HEK293 (cell line): ENCODE measurements at regions not wholly inside any gene's neighbourhood (a gene's known extent, or its start where the extent isn't known, plus 50 kb on each side); places are given as distances from the start of the nearest gene placed in this dataset.

Experiments
- CTCF ChIA-PET: fragments of 350-600 bp; formaldehyde crosslinking; extraction: SDS; loops from one replicate; lab custom pipeline; 2021; ENCODE audit warnings: antibody characterized with exemption; lab: Yijun Ruan, JAX
- POLR2A ChIA-PET: fragments of 300-600 bp; formaldehyde crosslinking; extraction: SDS; loops from one replicate; lab custom pipeline; 2020; ENCODE audit warnings: antibody characterized with exemption, inconsistent platforms; lab: Yijun Ruan, JAX
- H3K27ac ChIP-seq: fragments of 200-500 bp; sonication (Bioruptor generic); 2 replicates; pipeline ENCODE4 v1.5.1; 2014; ENCODE audit warnings: low read depth, low read length, control low read depth, inconsistent platforms; ENCODE audit errors: extremely low read depth
- H3K36me3 ChIP-seq, 2 experiments: fragments of 200-500 bp in 1 of 2; sonication (Bioruptor generic) in 1 of 2; 1 replicate in 1 of 2; 2 replicates in 1 of 2; pipeline ENCODE4 v1.5.1; 2014 to 2017; ENCODE audit warnings: inconsistent platforms in 2 of 2, low read length in 2 of 2; ENCODE audit not compliant: control insufficient read depth in 2 of 2, insufficient read depth in 1 of 2
- H3K4me1 ChIP-seq: fragments of 200-500 bp; sonication (Bioruptor generic); 2 replicates; pipeline ENCODE4 v1.5.1; 2014; ENCODE audit warnings: mild to moderate bottlenecking, low read length, inconsistent platforms; ENCODE audit not compliant: control insufficient read depth, insufficient read depth
- H3K4me3 ChIP-seq: 2 replicates; pipeline ENCODE4 v1.5.1; 2011; ENCODE audit warnings: low read depth, mild to moderate bottlenecking, control low read depth, low read length, moderate library complexity
- H3K9me3 ChIP-seq: fragments of 200-500 bp; sonication (Bioruptor generic); 2 replicates; pipeline ENCODE4 v1.5.1; 2014; ENCODE audit warnings: low read depth, low read length, inconsistent platforms; ENCODE audit not compliant: control insufficient read depth, insufficient read depth
- GLI4 ChIP-seq: fragments of 450-650 bp; formaldehyde crosslinking; IDR thresholded peaks from 2 replicates; pipeline ENCODE4 v1.5.1; 2016; ENCODE audit warnings: missing biosample characterization, missing genetic modification characterization
- GLIS2 ChIP-seq: fragments of 450-650 bp; formaldehyde crosslinking; IDR thresholded peaks from 2 replicates; pipeline ENCODE4 v1.5.1; 2016; ENCODE audit warnings: missing biosample characterization, missing genetic modification characterization
- HOXC10 ChIP-seq: sonication (generic); formaldehyde crosslinking; IDR thresholded peaks from 2 replicates; pipeline ENCODE4 v1.8.1; 2023; ENCODE audit warnings: mild to moderate bottlenecking, missing genetic modification reagents
- MZF1 ChIP-seq: fragments of 450-650 bp; formaldehyde crosslinking; IDR thresholded peaks from 2 replicates; pipeline ENCODE4 v1.5.1; 2017; ENCODE audit warnings: missing biosample characterization, missing genetic modification characterization, borderline replicate concordance
- ZBTB21 ChIP-seq: fragments of 450-650 bp; formaldehyde crosslinking; IDR thresholded peaks from 2 replicates; pipeline ENCODE4 v1.5.1; 2017; ENCODE audit warnings: missing biosample characterization, missing genetic modification characterization
- ZFP37 ChIP-seq: fragments of 450-650 bp; formaldehyde crosslinking; IDR thresholded peaks from 2 replicates; pipeline ENCODE4 v1.5.1; 2016; ENCODE audit warnings: missing biosample characterization, missing genetic modification characterization
- ZFP41 ChIP-seq: fragments of 450-650 bp; formaldehyde crosslinking; IDR thresholded peaks from 2 replicates; pipeline ENCODE4 v1.5.1; 2016; ENCODE audit warnings: missing biosample characterization, missing genetic modification characterization, borderline replicate concordance
- ZNF202 ChIP-seq: fragments of 450-650 bp; formaldehyde crosslinking; IDR thresholded peaks from 2 replicates; pipeline ENCODE4 v1.5.1; 2016; ENCODE audit warnings: missing biosample characterization, missing genetic modification characterization, borderline replicate concordance
- ZNF211 ChIP-seq: fragments of 450-650 bp; formaldehyde crosslinking; IDR thresholded peaks from 2 replicates; pipeline ENCODE4 v1.5.1; 2016; ENCODE audit warnings: low read depth, missing biosample characterization, missing genetic modification characterization
- ZNF248 ChIP-seq: fragments of 450-650 bp; formaldehyde crosslinking; IDR thresholded peaks from 2 replicates; pipeline ENCODE4 v1.5.1; 2017; ENCODE audit warnings: missing biosample characterization, missing genetic modification characterization
- ZNF354C ChIP-seq: fragments of 450-650 bp; formaldehyde crosslinking; IDR thresholded peaks from 2 replicates; pipeline ENCODE4 v1.5.1; 2016; ENCODE audit warnings: missing biosample characterization, missing genetic modification characterization, low read depth, borderline replicate concordance
- ZNF366 ChIP-seq: fragments of 450-650 bp; formaldehyde crosslinking; conservative IDR thresholded peaks from 2 replicates; pipeline ENCODE4 v1.5.1; 2016; ENCODE audit warnings: missing biosample characterization, missing genetic modification characterization
- ZNF394 ChIP-seq: fragments of 450-650 bp; formaldehyde crosslinking; IDR thresholded peaks from 2 replicates; pipeline ENCODE4 v1.5.1; 2016; ENCODE audit warnings: missing biosample characterization, missing genetic modification characterization, mild to moderate bottlenecking, moderate library complexity, borderline replicate concordance
- ZNF48 ChIP-seq: fragments of 450-650 bp; formaldehyde crosslinking; IDR thresholded peaks from 2 replicates; pipeline ENCODE4 v1.5.1; 2016; ENCODE audit warnings: missing biosample characterization, missing genetic modification characterization
- ZNF514 ChIP-seq: fragments of 450-650 bp; formaldehyde crosslinking; IDR thresholded peaks from 2 replicates; pipeline ENCODE4 v1.5.1; 2016; ENCODE audit warnings: missing biosample characterization, missing genetic modification characterization
- ZNF521 ChIP-seq: fragments of 450-650 bp; formaldehyde crosslinking; IDR thresholded peaks from 2 replicates; pipeline ENCODE4 v1.5.1; 2017; ENCODE audit warnings: missing biosample characterization, mild to moderate bottlenecking, missing genetic modification characterization
- ZNF530 ChIP-seq: fragments of 450-650 bp; formaldehyde crosslinking; IDR thresholded peaks from 2 replicates; pipeline ENCODE4 v1.5.1; 2016; ENCODE audit warnings: low read depth, missing biosample characterization, missing genetic modification characterization
- ZNF623 ChIP-seq: fragments of 450-650 bp; formaldehyde crosslinking; IDR thresholded peaks from 2 replicates; pipeline ENCODE4 v1.5.1; 2016; ENCODE audit warnings: missing biosample characterization, missing genetic modification characterization
- ZNF624 ChIP-seq: fragments of 450-650 bp; formaldehyde crosslinking; IDR thresholded peaks from 2 replicates; pipeline ENCODE4 v1.5.1; 2017; ENCODE audit warnings: missing biosample characterization, missing genetic modification characterization
- ZNF670 ChIP-seq: fragments of 450-650 bp; formaldehyde crosslinking; IDR thresholded peaks from 2 replicates; pipeline ENCODE4 v1.5.1; 2016; ENCODE audit warnings: missing biosample characterization, missing genetic modification characterization, low read depth
- ZNF76 ChIP-seq: fragments of 450-650 bp; formaldehyde crosslinking; IDR thresholded peaks from 2 replicates; pipeline ENCODE4; 2016; ENCODE audit warnings: low read depth, missing biosample characterization, missing genetic modification characterization, borderline replicate concordance
- ZNF830 ChIP-seq: fragments of 450-650 bp; IDR thresholded peaks from 2 replicates; pipeline ENCODE4 v1.5.0; 2018; ENCODE audit warnings: missing biosample characterization, missing genetic modification characterization, low read depth, mild to moderate bottlenecking, moderate library complexity
- ZNF837 ChIP-seq: fragments of 450-650 bp; formaldehyde crosslinking; IDR thresholded peaks from 2 replicates; pipeline ENCODE4 v1.5.1; 2016; ENCODE audit warnings: missing biosample characterization, missing genetic modification characterization
- TF ChIP-seq, protein P1 (sequence below): fragments of 450-650 bp; formaldehyde crosslinking; IDR thresholded peaks from 2 replicates; pipeline ENCODE4 v1.5.1; 2016; ENCODE audit warnings: missing biosample characterization, missing genetic modification characterization

DNA sequence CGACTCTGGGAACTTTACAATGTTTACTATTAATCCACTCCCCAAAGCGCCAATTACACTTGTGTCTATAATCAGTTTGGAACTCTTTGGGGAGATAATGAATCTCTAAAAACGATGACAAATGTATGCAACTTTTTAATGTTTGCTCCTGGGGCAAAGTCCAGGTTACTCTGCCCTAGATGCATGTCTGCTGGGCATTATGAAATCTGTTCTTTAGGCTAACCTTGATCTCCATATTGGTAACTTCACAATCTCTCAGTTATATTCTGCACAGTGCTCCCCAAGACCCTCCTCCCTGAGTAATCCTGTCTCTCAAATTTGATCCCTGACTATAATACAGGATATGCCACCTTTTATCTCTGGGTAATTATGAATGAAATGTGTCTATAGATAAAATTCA, 152.2 kb upstream of the TRPM3 start:
- ChIA-PET POLR2A (no interaction called here), CTCF (interaction anchor here (1.3 to 1.4 kb wide), 2 partner anchors 10 to 11 kb away, joined by 3 to 4 read pairs; no protein-coding TSS in a partner anchor)
- Histone ChIP-seq H3K27ac (no peak overlapping the region), H3K4me3 (no peak overlapping the region), H3K4me1 (no peaks in the 10 kb centered on the region), H3K9me3 (no peaks in the 10 kb centered on the region), H3K36me3 (no peaks in the 10 kb centered on the region)
- no peak for TF ChIP-seq ZNF366
- TF ChIP-seq ZNF670 (tag by site-specific recombination), result no peak
- no peak for TF ChIP-seq GLIS2
- TF ChIP-seq ZFP41 (tag by site-specific recombination), result no peak
- TF ChIP-seq ZNF394 (tag by site-specific recombination), result no peak
- TF ChIP-seq ZNF837 (tag by site-specific recombination), result no peak
- no peak for TF ChIP-seq GLI4 (tag by site-specific recombination)
- no peak for TF ChIP-seq HOXC10

DNA sequence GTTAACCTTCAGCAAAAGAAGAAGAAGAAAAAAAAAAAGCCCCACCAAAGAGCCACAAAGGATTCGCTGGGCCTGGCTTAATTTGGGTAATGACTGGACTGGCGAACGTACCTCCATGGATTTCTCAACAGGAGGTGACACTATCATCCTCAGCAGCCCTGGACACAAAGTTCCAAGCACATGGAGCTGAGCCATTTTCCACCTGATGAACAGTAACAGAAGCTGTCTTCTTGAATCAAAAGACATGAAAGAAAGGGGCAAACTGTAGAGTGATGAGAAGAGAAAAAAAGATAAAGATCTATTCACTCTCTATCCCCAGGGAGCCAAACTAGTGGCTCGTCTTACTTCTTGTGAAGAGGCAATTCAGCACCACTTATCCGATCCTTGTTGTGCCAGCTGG, 150.2 kb upstream of the TRPM3 start:
- no peaks in the 10 kb centered on the region for H3K4me1 ChIP-seq
- H3K36me3 ChIP-seq, result no peaks in the 10 kb centered on the region
- H3K9me3 ChIP-seq, result no peaks in the 10 kb centered on the region
- no peak overlapping the region for H3K27ac ChIP-seq
- H3K4me3 ChIP-seq, result no peak overlapping the region
- TF ChIP-seq ZNF521 (tag by site-specific recombination) (no peak), ZNF837 (tag by site-specific recombination) (no peak), ZBTB21 (tag by site-specific recombination) (no peak), ZNF514 (tag by site-specific recombination) (no peak)
- TF ChIP-seq, all 188 proteins: peak for 0
- POLR2A ChIA-PET, result no interaction called here
- CTCF ChIA-PET, result interaction anchor here (0.5 to 1.3 kb wide), 2 partner anchors 13 to 753 kb away, joined by 4 to 8 read pairs; no protein-coding TSS in a partner anchor

DNA sequence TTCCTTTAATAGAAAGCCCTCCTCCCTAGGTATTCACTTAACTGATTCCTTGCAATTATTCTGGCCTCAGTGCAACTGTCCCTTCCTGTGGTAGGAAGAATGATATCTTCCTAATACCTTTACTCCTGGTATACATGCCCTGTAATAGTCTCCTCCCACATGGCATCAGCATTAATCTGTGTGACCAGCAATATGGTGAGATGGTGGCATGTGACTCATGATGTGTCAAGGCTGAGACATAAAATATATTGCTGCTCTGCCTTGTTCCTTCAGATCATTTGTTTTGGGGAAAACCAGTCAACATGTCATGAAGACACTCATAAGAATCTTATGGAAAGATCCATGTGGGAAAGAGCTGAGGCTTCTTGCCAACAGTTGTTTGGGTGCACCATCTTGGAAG, 149.1 kb upstream of the TRPM3 start:
- Histone ChIP-seq H3K27ac (no peak overlapping the region), H3K9me3 (no peaks in the 10 kb centered on the region), H3K36me3 (no peaks in the 10 kb centered on the region), H3K4me3 (no peak overlapping the region), H3K4me1 (no peaks in the 10 kb centered on the region)
- POLR2A ChIA-PET, result no interaction called here
- CTCF ChIA-PET, result interaction anchor here (1.3 kb wide), 1 partner anchor 14 kb away, joined by 8 read pairs; no protein-coding TSS in a partner anchor
- no peak for TF ChIP-seq ZNF623 (tag by site-specific recombination)
- no peak for TF ChIP-seq ZNF211
- TF ChIP-seq ZNF202 (tag by site-specific recombination), result no peak
- no peak for TF ChIP-seq ZNF48
- TF ChIP-seq ZNF248 (tag by site-specific recombination), result no peak
- TF ChIP-seq ZNF354C, result no peak
- TF ChIP-seq ZFP37, result no peak
- no peak for TF ChIP-seq ZNF530 (tag by site-specific recombination)
- no peak for TF ChIP-seq ZNF76 (tag by site-specific recombination)
- TF ChIP-seq MZF1 (tag by site-specific recombination), result no peak
- no peak for TF ChIP-seq ZNF624
- TF ChIP-seq, protein P1, sequence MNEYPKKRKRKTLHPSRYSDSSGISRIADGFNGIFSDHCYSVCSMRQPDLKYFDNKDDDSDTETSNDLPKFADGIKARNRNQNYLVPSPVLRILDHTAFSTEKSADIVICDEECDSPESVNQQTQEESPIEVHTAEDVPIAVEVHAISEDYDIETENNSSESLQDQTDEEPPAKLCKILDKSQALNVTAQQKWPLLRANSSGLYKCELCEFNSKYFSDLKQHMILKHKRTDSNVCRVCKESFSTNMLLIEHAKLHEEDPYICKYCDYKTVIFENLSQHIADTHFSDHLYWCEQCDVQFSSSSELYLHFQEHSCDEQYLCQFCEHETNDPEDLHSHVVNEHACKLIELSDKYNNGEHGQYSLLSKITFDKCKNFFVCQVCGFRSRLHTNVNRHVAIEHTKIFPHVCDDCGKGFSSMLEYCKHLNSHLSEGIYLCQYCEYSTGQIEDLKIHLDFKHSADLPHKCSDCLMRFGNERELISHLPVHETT, result no peak
- TF ChIP-seq ZNF830 (tag by site-specific recombination), result no peak
